ENCODE measurements at regions not wholly inside any gene's neighbourhood (a gene's known extent, or its start where the extent isn't known, plus 50 kb on each side); places are given as distances from the start of the nearest gene placed in this dataset.

- no peaks in the 10 kb centered on the region for H3K9me3 ChIP-seq
- H3K36me3 ChIP-seq: no peaks in the 10 kb centered on the region
- DNase-seq (ENCODE audit: extremely low spot score in 2 of 2): no peak
- no peaks in the 10 kb centered on the region for H3K4me1 ChIP-seq
- no peaks in the 10 kb centered on the region for H3K27me3 ChIP-seq
- H3K27ac ChIP-seq: no peak overlapping the region
- no peak overlapping the region for H3K4me3 ChIP-seq
- intact Hi-C loops (cut with DNase I): no loop called here
- TF ChIP-seq POLR2A (IDR thresholded peaks at IDR 0.05): no peak
- TF ChIP-seq CTCF (IDR thresholded peaks at IDR 0.05): no peak
- no peak for TF ChIP-seq POLR2AphosphoS5 (IDR thresholded peaks at IDR 0.05; ENCODE audit: insufficient read depth in 1 of 2, low read depth in 1 of 2)
Observed at GRCh38 chr4:188454575-188454974, 315.3 kb downstream of the TRIML1 start.

DNA sequence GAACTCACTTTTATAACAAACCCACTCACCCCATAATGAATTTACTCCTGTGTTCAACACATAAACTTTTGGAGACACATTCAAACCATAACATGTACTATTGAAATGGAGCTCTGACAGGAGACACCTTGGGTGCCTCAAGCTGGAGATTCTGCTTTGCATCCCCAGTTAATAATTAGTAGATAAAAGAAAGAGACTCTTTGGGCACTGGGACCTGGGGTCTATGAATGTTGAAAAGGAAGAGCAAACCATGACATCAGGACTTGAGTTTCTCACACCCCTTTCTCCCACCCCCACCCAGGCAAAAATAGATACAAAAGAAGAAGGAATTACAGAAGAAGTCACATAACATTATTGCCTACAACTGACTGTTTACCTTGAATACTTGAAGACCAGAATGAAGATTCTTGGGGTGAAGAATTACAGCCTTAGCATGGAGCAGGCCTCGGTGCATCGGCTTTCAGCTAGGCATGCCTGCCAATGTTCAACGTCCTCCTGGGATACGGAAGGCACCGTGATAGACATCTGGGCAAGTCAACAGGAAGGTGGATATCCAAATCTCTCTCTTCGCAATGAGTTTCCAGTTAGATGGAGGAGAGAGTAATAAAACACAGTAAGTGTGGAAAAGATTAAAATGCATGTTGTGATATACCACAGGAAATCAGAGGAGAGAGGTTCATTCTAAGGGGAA lies 316.0 kb downstream of the TRIML1 start:
- TF ChIP-seq POLR2AphosphoS5 (IDR thresholded peaks at IDR 0.05; ENCODE audit: insufficient read depth in 1 of 2, low read depth in 1 of 2) (no peak), CTCF (IDR thresholded peaks at IDR 0.05) (no peak), POLR2A (IDR thresholded peaks at IDR 0.05) (no peak)
- Histone ChIP-seq H3K27ac (no peak overlapping the region), H3K4me3 (no peak overlapping the region), H3K9me3 (no peaks in the 10 kb centered on the region), H3K36me3 (no peaks in the 10 kb centered on the region), H3K27me3 (no peaks in the 10 kb centered on the region), H3K4me1 (no peaks in the 10 kb centered on the region)
- intact Hi-C loops (cut with DNase I): no loop called here
- DNase-seq (ENCODE audit: extremely low spot score in 2 of 2): no peak

GRCh38 chr4:188459381-188459780 lies 320.1 kb downstream of the TRIML1 start:
- H3K36me3 ChIP-seq: no peaks in the 10 kb centered on the region
- intact Hi-C loops (cut with DNase I): no loop called here
- no peaks in the 10 kb centered on the region for H3K4me1 ChIP-seq
- no peak for DNase-seq (ENCODE audit: extremely low spot score in 2 of 2)
- TF ChIP-seq POLR2A (IDR thresholded peaks at IDR 0.05) (no peak), CTCF (IDR thresholded peaks at IDR 0.05) (no peak)
- no peak overlapping the region for H3K27ac ChIP-seq
- H3K27me3 ChIP-seq: no peaks in the 10 kb centered on the region
- H3K9me3 ChIP-seq: no peaks in the 10 kb centered on the region
- H3K4me3 ChIP-seq: no peak overlapping the region

DNA sequence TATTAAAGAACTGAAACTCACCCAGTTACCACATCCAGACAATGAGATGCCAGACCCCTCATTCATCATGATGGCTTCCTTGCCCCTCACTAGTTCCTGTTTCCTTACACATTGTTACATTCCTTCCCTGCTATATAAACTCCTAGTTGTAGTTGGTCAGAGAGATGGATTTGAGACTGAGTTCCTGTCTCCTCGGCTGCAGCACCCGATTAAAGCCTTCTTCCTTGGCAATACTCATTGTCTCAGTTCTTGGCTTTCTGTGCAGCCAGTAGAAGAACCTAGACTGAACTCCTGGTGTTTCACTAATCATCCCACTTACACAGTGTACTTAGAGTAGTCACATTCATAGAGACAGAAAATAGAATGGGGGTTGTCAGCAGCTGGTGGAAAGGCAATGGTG lies 324.7 kb downstream of the TRIML1 start:
- Histone ChIP-seq H3K27me3 (no peaks in the 10 kb centered on the region), H3K27ac (no peak overlapping the region), H3K9me3 (no peaks in the 10 kb centered on the region), H3K4me1 (no peaks in the 10 kb centered on the region), H3K36me3 (no peaks in the 10 kb centered on the region), H3K4me3 (no peak overlapping the region)
- TF ChIP-seq POLR2AphosphoS5 (IDR thresholded peaks at IDR 0.05; ENCODE audit: insufficient read depth in 1 of 2, low read depth in 1 of 2) (no peak), POLR2A (IDR thresholded peaks at IDR 0.05) (no peak), CTCF (IDR thresholded peaks at IDR 0.05) (no peak)
- DNase-seq (ENCODE audit: extremely low spot score in 2 of 2): no peak
- intact Hi-C loops (cut with DNase I): no loop called here

- intact Hi-C loops (cut with DNase I): no loop called here
- no peak for TF ChIP-seq CTCF (IDR thresholded peaks at IDR 0.05)
- no peak for TF ChIP-seq POLR2AphosphoS5 (IDR thresholded peaks at IDR 0.05; ENCODE audit: insufficient read depth in 1 of 2, low read depth in 1 of 2)
- no peak for TF ChIP-seq POLR2A (IDR thresholded peaks at IDR 0.05)
Observed at GRCh38 chr4:188466001-188466400, 326.8 kb downstream of the TRIML1 start.

More at GRCh38 chr4:188466001-188466400, 326.8 kb downstream of the TRIML1 start:
- no peaks in the 10 kb centered on the region for H3K36me3 ChIP-seq
- H3K4me1 ChIP-seq: no peaks in the 10 kb centered on the region
- H3K4me3 ChIP-seq: no peak overlapping the region
- H3K27ac ChIP-seq: no peak overlapping the region
- no peak for DNase-seq (ENCODE audit: extremely low spot score in 2 of 2)
- no peaks in the 10 kb centered on the region for H3K9me3 ChIP-seq
- H3K27me3 ChIP-seq: no peaks in the 10 kb centered on the region
